ENCODE measurements at regions not wholly inside any gene's neighbourhood (a gene's known extent, or its start where the extent isn't known, plus 50 kb on each side); places are given as distances from the start of the nearest gene placed in this dataset.

- Histone ChIP-seq H4K20me1 (ENCODE audit: insufficient read depth, low read length) (no peaks in the 10 kb centered on the region), H3K36me3 (ENCODE audit: insufficient read depth, low read length) (no peaks in the 10 kb centered on the region), H3K9me3 (ENCODE audit: insufficient read depth, low read length, severe bottlenecking) (no peaks in the 10 kb centered on the region), H3K4me2 (ENCODE audit: insufficient read depth, low read length) (no peak overlapping the region), H3K4me3 (ENCODE audit: low read depth in 1 of 2, low read length in 2 of 2) (no peak overlapping the region), H3K4me1 (ENCODE audit: insufficient read depth, low read length) (no peaks in the 10 kb centered on the region), H3K27me3 (ENCODE audit: insufficient read depth, low read length, poor library complexity) (no peaks in the 10 kb centered on the region), H3K79me2 (ENCODE audit: insufficient read depth, low read length) (no peaks in the 10 kb centered on the region), H3K27ac (ENCODE audit: low read length) (no peak overlapping the region), H3K9ac (ENCODE audit: low read depth, low read length) (no peak overlapping the region), H2AFZ (ENCODE audit: low read depth, low read length) (no peak overlapping the region)
- ATAC-seq (ENCODE audit: insufficient read depth, low read depth), result no peak
- DNase-seq, result no peak
- TF ChIP-seq CTCF (IDR thresholded peaks at IDR 0.05; ENCODE audit: borderline replicate concordance, extremely low read depth, low read length, poor library complexity, severe bottlenecking) (no peak), EZH2 (IDR thresholded peaks at IDR 0.05; ENCODE audit: borderline replicate concordance, low read depth, low read length, severe bottlenecking) (no peak)
Measured at GRCh38 chr7:118720632-118721031, 496.1 kb downstream of the ANKRD7 start.

GRCh38 chr7:118731854-118732253, 507.4 kb downstream of the ANKRD7 start:
- DNase-seq, result no peak
- Histone ChIP-seq H3K27ac (ENCODE audit: low read length) (no peak overlapping the region), H2AFZ (ENCODE audit: low read depth, low read length) (peak overlapping the region; percentile 31; the same call in 1 of the 2 replicates), H3K79me2 (ENCODE audit: insufficient read depth, low read length) (no peaks in the 10 kb centered on the region), H3K27me3 (ENCODE audit: insufficient read depth, low read length, poor library complexity) (no peaks in the 10 kb centered on the region), H4K20me1 (ENCODE audit: insufficient read depth, low read length) (no peaks in the 10 kb centered on the region), H3K36me3 (ENCODE audit: insufficient read depth, low read length) (no peaks in the 10 kb centered on the region), H3K9ac (ENCODE audit: low read depth, low read length) (no peak overlapping the region), H3K4me2 (ENCODE audit: insufficient read depth, low read length) (no peak overlapping the region), H3K4me3 (ENCODE audit: low read depth in 1 of 2, low read length in 2 of 2) (no peak overlapping the region), H3K9me3 (ENCODE audit: insufficient read depth, low read length, severe bottlenecking) (no peaks in the 10 kb centered on the region), H3K4me1 (ENCODE audit: insufficient read depth, low read length) (peaks cover 4% of the 10 kb centered on the region; the same call in 1 of the 2 replicates)
- ATAC-seq (ENCODE audit: insufficient read depth, low read depth), result no peak
- TF ChIP-seq EZH2 (IDR thresholded peaks at IDR 0.05; ENCODE audit: borderline replicate concordance, low read depth, low read length, severe bottlenecking), result no peak
- peak; percentile 13 for TF ChIP-seq CTCF (IDR thresholded peaks at IDR 0.05; ENCODE audit: borderline replicate concordance, extremely low read depth, low read length, poor library complexity, severe bottlenecking)

- ATAC-seq (ENCODE audit: insufficient read depth, low read depth), result 0 out of 3 replicates have a peak, but pooled peaks have one; percentile 40
Measured at GRCh38 chr7:118734541-118734940, 510.0 kb downstream of the ANKRD7 start.

More at GRCh38 chr7:118734541-118734940, 510.0 kb downstream of the ANKRD7 start:
- H3K27me3 ChIP-seq (ENCODE audit: insufficient read depth, low read length, poor library complexity), result no peaks in the 10 kb centered on the region
- H3K9ac ChIP-seq (ENCODE audit: low read depth, low read length), result no peak overlapping the region
- DNase-seq, result peak; percentile 19
- TF ChIP-seq EZH2 (IDR thresholded peaks at IDR 0.05; ENCODE audit: borderline replicate concordance, low read depth, low read length, severe bottlenecking) (no peak), CTCF (IDR thresholded peaks at IDR 0.05; ENCODE audit: borderline replicate concordance, extremely low read depth, low read length, poor library complexity, severe bottlenecking) (no peak)
- no peaks in the 10 kb centered on the region for H3K36me3 ChIP-seq (ENCODE audit: insufficient read depth, low read length)
- H3K27ac ChIP-seq (ENCODE audit: low read length), result no peak overlapping the region
- H4K20me1 ChIP-seq (ENCODE audit: insufficient read depth, low read length), result no peaks in the 10 kb centered on the region
- H3K79me2 ChIP-seq (ENCODE audit: insufficient read depth, low read length), result no peaks in the 10 kb centered on the region
- no peak overlapping the region for H3K4me3 ChIP-seq (ENCODE audit: low read depth in 1 of 2, low read length in 2 of 2)
- H2AFZ ChIP-seq (ENCODE audit: low read depth, low read length), result no peak overlapping the region
- peaks cover 4% of the 10 kb centered on the region; the same call in 1 of the 2 replicates for H3K4me1 ChIP-seq (ENCODE audit: insufficient read depth, low read length)
- no peaks in the 10 kb centered on the region for H3K9me3 ChIP-seq (ENCODE audit: insufficient read depth, low read length, severe bottlenecking)
- no peak overlapping the region for H3K4me2 ChIP-seq (ENCODE audit: insufficient read depth, low read length)

Data from DND-41 (cell line).